Activated CD8-positive, alpha-beta memory T cell treated with anti-CD3 and anti-CD28 coated beads, Interleukin-2, amount 10 ng/mL, durations not matched to agents 7 days and 5 days (primary cell): ENCODE measurements at regions not wholly inside any gene's neighbourhood (a gene's known extent, or its start where the extent isn't known, plus 50 kb on each side); places are given as distances from the start of the nearest gene placed in this dataset.

ENCODE experiments used
- ATAC-seq: fragments of 150-1000 bp; cut with Tn5 transposase; one replicate; pipeline ENCODE4 v1.10.0; 2021; ENCODE audit warnings: moderate library complexity
- CTCF ChIA-PET: fragments of 350-600 bp; sonication (Branson Sonifier 250); formaldehyde crosslinking; loops from one replicate; lab custom pipeline; 2021; ENCODE audit warnings: antibody characterized with exemption; lab: Charles Lee
- DNase-seq: peaks from one replicate; pipeline ENCODE4 v3.0.0-alpha.2; 2020
- H3K27ac Mint-ChIP-seq: one replicate; pipeline ENCODE4 v1.8.0; 2021; ENCODE audit warnings: mild to moderate bottlenecking, mixed read lengths
- H3K27me3 Mint-ChIP-seq: one replicate; pipeline ENCODE4 v1.8.0; 2021; ENCODE audit warnings: mixed read lengths
- H3K36me3 Mint-ChIP-seq: one replicate; pipeline ENCODE4 v1.8.0; 2021; ENCODE audit warnings: mild to moderate bottlenecking, mixed read lengths
- H3K4me1 Mint-ChIP-seq: one replicate; pipeline ENCODE4 v1.8.0; 2021; ENCODE audit warnings: mixed read lengths
- H3K4me3 Mint-ChIP-seq: one replicate; pipeline ENCODE4 v1.8.0; 2021; ENCODE audit warnings: mild to moderate bottlenecking, moderate library complexity, mixed read lengths
- H3K9me3 Mint-ChIP-seq: one replicate; pipeline ENCODE4 v1.8.0; 2022; ENCODE audit warnings: low read depth, mixed read lengths

DNA sequence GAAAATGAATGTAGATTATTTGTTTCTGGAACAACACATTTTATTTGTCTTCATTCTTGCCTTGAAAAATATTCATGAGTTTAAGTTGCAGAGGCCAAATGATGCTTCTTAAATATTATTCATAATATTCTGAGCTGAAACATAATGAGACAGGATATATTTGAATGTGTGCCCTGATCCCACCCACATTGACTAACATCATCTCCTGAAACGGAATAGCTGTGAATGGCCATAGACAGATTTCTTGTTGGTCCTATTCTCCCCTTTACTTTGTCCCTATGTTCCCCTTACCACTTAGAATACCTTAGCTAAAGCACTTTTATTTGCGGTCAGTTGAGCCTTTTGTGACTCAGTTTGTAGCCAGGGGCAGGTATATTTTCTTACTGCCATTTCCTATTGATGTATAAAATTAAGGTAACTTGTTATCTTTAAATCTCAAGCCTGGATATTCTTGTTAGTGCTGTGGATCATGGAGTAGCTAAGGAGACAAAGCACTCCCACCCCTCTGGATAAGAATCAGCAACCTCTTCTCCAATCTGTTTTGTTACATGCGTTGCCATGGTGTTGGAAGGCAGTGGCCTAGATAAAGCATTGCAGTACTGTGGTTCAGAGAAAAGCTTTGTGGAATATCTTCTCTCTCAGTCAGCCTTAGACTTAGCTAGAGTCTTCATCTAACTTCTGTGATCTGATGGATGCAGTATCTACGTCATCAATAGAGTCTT lies 478.5 kb upstream of the DEPDC1 start:
- CTCF ChIA-PET = no interaction called here

DNA sequence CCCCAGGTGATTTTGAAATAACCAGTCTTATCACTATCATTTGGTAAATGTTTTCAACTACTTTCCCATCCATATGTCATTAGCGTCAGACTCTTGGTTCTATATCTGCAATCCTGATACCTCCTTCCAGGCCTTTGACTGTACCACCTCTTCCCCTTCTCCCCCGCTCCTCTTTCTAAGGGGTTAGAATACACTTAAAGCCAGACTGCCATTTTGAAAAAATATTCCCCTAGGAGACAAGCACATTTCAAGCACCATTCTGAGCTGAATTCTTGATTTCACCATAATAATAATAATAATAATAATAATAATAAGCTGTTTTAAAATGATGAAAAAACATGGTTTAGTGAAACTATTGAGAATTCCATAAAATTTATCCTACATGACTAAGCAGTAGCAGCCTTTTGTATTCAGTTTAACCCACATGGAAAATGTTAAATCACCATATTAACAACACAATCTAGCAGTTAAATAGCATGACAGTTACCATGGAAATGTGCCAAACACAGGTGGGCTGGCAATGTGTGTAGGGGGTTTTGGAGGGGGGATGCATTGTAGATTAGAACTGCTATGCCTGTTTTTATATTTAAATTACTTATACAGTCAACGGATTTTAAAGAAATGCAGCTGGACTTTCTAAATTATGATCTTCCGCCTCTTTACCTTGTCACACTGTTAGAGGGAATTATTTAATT lies 480.2 kb upstream of the DEPDC1 start:
- H3K9me3 Mint-ChIP-seq = peaks cover 5% of the 10 kb centered on the region
- no peak overlapping the region for H3K4me3 Mint-ChIP-seq
- CTCF ChIA-PET = no interaction called here
- ATAC-seq (no peak), DNase-seq (no peak)
- H3K27ac Mint-ChIP-seq = no peak overlapping the region
- no peaks in the 10 kb centered on the region for H3K27me3 Mint-ChIP-seq
- no peaks in the 10 kb centered on the region for H3K36me3 Mint-ChIP-seq
- no peaks in the 10 kb centered on the region for H3K4me1 Mint-ChIP-seq

More for the DNA sequence above, 478.5 kb upstream of the DEPDC1 start:
- no peak for ATAC-seq
- Mint-ChIP-seq H3K36me3 (no peaks in the 10 kb centered on the region), H3K27ac (no peak overlapping the region), H3K9me3 (peaks cover 2% of the 10 kb centered on the region), H3K4me1 (no peaks in the 10 kb centered on the region), H3K27me3 (no peaks in the 10 kb centered on the region), H3K4me3 (no peak overlapping the region)
- DNase-seq = no peak

DNA sequence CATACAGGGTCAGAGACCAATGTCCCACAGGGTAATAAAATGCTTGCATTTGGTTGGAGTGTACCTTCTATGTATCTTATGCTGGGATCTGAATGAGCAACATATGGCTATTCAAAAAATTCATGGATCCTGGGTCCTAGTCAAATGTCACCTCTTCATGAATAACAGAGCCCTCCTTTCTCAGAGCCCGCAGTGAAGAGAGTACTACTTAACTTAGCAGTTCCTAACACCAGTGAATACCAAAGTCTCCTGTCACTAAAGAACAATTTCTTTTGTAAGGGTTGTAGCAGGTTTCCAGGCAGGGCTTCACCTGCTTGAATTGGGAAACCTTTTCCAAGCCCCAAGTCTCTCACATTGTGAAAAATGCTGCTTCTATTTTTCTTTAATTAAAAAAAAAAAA lies 483.0 kb upstream of the DEPDC1 start:
- H3K36me3 Mint-ChIP-seq = no peaks in the 10 kb centered on the region
- H3K27ac Mint-ChIP-seq = no peak overlapping the region
- H3K4me3 Mint-ChIP-seq = no peak overlapping the region
- ATAC-seq (no peak), DNase-seq (no peak)
- H3K4me1 Mint-ChIP-seq = no peaks in the 10 kb centered on the region
- no peaks in the 10 kb centered on the region for H3K27me3 Mint-ChIP-seq
- CTCF ChIA-PET = no interaction called here
- H3K9me3 Mint-ChIP-seq = peaks cover 7% of the 10 kb centered on the region

DNA sequence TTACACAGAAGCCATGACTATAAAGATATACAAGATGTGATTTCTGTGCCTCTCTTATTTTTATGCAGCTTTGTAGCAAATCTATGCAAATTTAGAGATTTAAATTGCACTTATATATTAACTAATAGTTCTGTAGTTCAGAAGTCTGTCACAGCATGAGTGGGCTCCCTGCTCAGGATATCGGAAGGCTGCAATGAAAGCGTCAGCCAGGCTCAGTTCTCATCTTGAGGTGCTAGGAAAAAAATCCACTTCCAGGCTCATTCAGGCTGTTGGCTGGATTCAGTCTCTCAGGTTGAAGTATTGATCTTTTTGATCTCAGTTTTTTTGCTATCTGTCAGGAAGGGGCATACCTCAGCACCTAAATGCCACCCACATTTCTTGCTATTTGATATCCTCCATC lies 487.4 kb upstream of the DEPDC1 start:
- H3K4me1 Mint-ChIP-seq = no peaks in the 10 kb centered on the region
- ATAC-seq (no peak), DNase-seq (no peak)
- H3K27me3 Mint-ChIP-seq = no peaks in the 10 kb centered on the region
- H3K9me3 Mint-ChIP-seq = peaks cover 11% of the 10 kb centered on the region
- CTCF ChIA-PET = no interaction called here
- no peaks in the 10 kb centered on the region for H3K36me3 Mint-ChIP-seq
- no peak overlapping the region for H3K4me3 Mint-ChIP-seq
- no peak overlapping the region for H3K27ac Mint-ChIP-seq

DNA sequence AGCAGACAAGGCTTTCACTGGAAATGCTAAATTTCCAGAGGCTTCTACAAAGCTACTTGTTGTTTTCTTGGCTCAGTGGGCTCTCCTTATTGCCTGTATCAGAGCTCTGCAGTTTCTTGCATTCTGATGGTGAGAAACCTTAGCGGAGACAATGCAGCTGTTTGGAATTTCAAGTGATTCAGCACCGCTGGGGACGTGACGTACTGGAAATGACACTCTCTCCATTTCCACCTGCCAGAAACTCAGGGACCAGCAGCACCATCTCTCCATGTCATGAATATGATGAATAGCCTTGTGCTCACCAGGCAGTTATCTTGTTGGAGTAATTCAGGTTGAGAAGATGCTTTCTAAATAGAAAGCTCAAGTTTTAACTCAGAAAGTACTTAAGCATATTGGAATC lies 497.2 kb upstream of the DEPDC1 start:
- Mint-ChIP-seq H3K9me3 (no peaks in the 10 kb centered on the region), H3K36me3 (no peaks in the 10 kb centered on the region), H3K4me3 (no peak overlapping the region), H3K4me1 (no peaks in the 10 kb centered on the region), H3K27ac (no peak overlapping the region), H3K27me3 (no peaks in the 10 kb centered on the region)
- ATAC-seq (no peak), DNase-seq (no peak)
- CTCF ChIA-PET = no interaction called here

DNA sequence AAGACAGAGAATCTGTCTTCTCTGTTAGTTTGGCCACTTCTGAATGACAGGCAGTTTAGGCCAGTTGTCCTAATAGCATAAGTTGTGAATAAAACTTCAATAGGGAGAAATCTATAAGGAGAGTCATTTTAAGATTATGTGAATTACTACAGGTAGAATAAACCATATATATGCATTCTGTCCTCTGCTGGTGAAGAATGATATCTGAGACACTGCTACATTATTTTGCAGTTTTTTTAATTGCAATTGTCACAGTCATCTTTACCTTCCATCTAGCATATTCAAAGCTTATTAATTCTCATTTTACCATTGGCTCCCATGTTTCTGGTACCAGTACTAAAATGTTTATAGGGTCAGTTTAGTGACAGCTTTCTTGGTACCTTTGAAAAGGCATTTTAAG lies 519.6 kb upstream of the DEPDC1 start:
- Mint-ChIP-seq H3K4me3 (no peak overlapping the region), H3K27ac (no peak overlapping the region)
- no peak for DNase-seq

DNA sequence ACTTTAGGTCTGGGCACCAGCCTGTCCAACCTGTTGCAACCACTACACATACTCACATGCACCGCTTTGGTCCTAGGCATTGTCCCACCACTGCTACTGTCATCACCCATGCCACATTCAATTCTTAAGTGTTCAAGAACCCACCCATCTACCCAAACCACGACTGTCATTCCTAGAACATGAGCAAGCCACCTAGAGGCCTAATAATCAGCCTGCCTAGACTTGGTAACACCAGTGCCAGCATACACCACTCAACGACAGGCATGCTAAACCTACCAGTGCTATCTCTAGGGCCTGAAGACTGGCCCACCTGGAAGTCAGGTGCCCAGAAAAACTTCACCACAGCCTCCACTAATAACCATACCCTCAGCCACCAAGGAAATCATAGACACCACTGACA lies 532.8 kb upstream of the DEPDC1 start:
- CTCF ChIA-PET = no interaction called here

More for the DNA sequence above, 519.6 kb upstream of the DEPDC1 start:
- Mint-ChIP-seq H3K9me3 (peaks cover 6% of the 10 kb centered on the region), H3K4me1 (no peaks in the 10 kb centered on the region), H3K27me3 (no peaks in the 10 kb centered on the region), H3K36me3 (no peaks in the 10 kb centered on the region)
- CTCF ChIA-PET = no interaction called here
- no peak for ATAC-seq

DNA sequence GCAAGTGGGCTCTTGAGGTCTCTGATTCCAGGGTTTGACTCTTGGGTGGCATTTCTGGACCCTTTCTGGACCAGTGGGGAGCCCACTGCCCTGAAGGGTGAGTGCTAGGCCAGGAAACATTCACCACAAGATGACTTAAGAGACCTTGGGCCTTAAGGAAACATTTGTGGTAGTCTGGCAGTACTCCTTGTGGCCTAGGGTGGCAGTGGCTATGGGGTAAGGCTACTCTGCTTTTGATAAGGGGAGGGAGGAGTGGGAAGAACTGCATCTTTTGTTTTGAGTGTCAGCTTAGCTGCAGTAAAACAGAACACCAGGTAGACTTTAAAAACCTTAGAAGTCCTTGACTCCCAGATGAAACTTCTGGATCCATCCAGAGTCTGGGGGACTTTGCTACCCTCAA lies 529.3 kb upstream of the LRRC7 start:
- Mint-ChIP-seq H3K4me3 (no peak overlapping the region), H3K27ac (no peak overlapping the region), H3K9me3 (peaks cover 14% of the 10 kb centered on the region), H3K4me1 (no peaks in the 10 kb centered on the region), H3K27me3 (no peaks in the 10 kb centered on the region), H3K36me3 (no peaks in the 10 kb centered on the region)
- DNase-seq = no peak
- no peak for ATAC-seq
- CTCF ChIA-PET = no interaction called here

More for the DNA sequence above, 532.8 kb upstream of the DEPDC1 start:
- no peak overlapping the region for H3K27ac Mint-ChIP-seq
- DNase-seq (no peak), ATAC-seq (no peak)
- H3K27me3 Mint-ChIP-seq = no peaks in the 10 kb centered on the region
- peaks cover 16% of the 10 kb centered on the region for H3K9me3 Mint-ChIP-seq
- no peaks in the 10 kb centered on the region for H3K4me1 Mint-ChIP-seq
- H3K36me3 Mint-ChIP-seq = no peaks in the 10 kb centered on the region
- H3K4me3 Mint-ChIP-seq = no peak overlapping the region

DNA sequence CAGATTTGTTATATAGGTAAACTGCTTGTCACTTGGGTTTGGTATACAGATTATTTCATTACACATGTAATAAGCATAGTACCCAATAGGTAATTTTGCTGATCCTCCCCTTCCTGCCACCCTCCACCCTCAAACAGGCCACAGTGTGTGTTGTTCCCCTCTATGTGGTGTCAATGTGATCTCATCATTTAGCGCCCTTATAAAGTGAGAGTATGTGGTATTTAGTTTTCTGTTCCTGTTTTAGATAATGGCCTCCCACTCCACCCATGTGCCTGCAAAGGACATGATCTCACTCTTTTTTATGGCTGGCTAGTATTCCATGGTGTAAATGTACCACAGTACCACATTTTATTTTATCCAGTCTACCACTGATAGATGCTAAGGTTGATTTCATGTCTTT lies 522.1 kb upstream of the LRRC7 start:
- Mint-ChIP-seq H3K27ac (no peak overlapping the region), H3K4me1 (no peaks in the 10 kb centered on the region), H3K27me3 (no peaks in the 10 kb centered on the region), H3K36me3 (no peaks in the 10 kb centered on the region), H3K9me3 (peaks cover 3% of the 10 kb centered on the region), H3K4me3 (no peak overlapping the region)
- no peak for DNase-seq
- CTCF ChIA-PET = no interaction called here
- ATAC-seq = no peak

DNA sequence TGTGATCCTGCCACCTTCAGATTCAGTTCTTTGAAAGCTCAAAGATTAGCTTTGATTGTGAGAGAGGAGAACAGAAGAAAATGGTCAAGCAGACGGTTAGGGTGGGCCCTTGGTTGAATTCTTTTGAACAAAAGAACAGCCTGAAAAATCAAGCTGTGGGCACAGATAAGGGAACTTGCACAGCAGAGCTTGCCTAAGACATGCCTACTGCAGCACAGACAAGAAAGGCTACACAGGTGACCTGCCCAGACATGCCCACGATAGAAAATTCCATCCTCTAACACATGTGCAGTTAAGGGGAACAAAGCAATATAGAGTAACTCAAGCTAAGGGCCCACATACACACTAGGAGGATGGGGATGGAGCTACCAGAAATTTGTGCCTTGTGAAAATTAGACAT lies 512.5 kb upstream of the LRRC7 start:
- Mint-ChIP-seq H3K27me3 (no peaks in the 10 kb centered on the region), H3K27ac (no peak overlapping the region), H3K4me1 (no peaks in the 10 kb centered on the region), H3K4me3 (no peak overlapping the region), H3K36me3 (no peaks in the 10 kb centered on the region), H3K9me3 (peaks cover 4% of the 10 kb centered on the region)
- CTCF ChIA-PET = no interaction called here
- no peak for DNase-seq
- no peak for ATAC-seq

DNA sequence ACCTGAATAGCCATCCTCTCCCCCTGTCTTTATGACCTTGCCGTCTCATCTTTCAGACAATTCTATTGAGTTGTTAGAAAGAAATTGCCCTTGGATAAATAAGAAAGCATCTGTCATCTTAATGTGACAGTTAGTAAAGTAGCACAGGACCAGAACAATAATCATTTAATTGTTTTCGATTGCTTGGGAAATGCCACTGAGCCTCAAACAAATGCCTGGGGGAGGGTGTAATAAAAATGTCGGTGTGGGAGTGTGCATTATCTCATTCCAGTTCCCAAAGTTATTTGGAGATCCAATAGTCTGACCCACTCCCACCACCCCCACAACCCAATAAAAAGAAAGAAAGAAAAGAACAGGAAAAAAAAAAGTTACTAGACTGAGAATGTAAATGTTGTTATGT lies 509.3 kb upstream of the LRRC7 start:
- Mint-ChIP-seq H3K4me1 (no peaks in the 10 kb centered on the region), H3K27ac (no peak overlapping the region), H3K9me3 (peaks cover 2% of the 10 kb centered on the region), H3K4me3 (no peak overlapping the region), H3K36me3 (no peaks in the 10 kb centered on the region), H3K27me3 (no peaks in the 10 kb centered on the region)
- ATAC-seq (no peak), DNase-seq (no peak)
- CTCF ChIA-PET = no interaction called here

DNA sequence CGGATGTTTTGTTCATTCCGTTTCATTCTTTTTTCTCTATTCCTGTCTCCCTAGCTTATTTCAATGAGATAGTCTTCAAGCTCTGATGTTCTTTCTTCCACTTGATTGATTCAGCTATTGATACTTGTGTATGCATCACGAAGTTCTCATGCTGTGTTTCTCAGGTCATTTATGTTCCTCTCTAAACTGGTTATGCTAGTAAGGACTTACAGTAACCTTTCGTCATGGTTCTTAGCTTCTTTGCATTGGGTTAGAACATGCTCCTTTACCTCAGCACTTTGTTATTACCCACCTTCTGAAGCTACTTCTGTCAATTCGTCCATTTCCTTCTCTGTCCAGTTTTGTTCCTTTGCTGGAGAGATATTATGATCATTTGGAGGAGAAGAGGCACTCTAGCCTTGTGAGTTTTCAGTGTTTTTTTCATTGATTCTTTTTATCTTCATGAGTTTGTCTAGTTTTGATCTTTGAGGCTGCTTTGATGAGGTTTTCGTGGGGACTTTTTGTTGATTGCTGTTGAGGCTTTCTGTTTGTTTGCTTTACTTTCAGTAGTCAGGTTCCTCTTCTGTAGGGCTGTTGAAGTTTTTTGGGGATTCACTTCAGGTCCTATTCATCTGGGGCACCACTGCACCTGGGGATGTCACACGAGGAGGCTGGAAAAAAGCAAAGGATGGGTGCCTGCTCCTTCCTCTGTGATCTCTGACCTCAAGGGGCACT lies 496.9 kb upstream of the LRRC7 start:
- Mint-ChIP-seq H3K36me3 (no peaks in the 10 kb centered on the region), H3K27me3 (no peaks in the 10 kb centered on the region), H3K4me3 (no peak overlapping the region), H3K4me1 (no peaks in the 10 kb centered on the region), H3K9me3 (peaks cover 8% of the 10 kb centered on the region), H3K27ac (no peak overlapping the region)
- ATAC-seq (no peak), DNase-seq (no peak)
- CTCF ChIA-PET = no interaction called here

DNA sequence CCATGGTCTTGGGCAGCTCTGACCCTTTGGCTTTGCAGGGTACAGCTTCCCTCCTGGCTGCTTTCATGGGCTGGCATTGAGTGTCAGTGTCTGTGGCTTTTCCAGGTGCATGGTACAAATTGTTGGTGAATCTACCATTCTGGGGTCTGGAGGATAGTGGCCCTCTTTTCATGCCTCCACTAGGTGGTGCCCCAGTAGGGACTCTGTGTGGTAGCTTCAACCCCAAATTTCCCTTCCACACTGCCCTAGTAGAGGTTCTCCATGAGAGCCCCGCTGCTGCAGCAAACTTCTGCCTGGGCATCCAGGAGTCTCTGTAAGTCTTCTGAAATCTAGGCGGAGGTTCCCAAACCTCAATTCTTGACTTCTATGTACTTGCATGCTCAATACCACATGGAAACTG lies 494.5 kb upstream of the LRRC7 start:
- peaks cover 8% of the 10 kb centered on the region for H3K9me3 Mint-ChIP-seq
- no peak overlapping the region for H3K27ac Mint-ChIP-seq
- H3K4me1 Mint-ChIP-seq = no peaks in the 10 kb centered on the region
- no peaks in the 10 kb centered on the region for H3K36me3 Mint-ChIP-seq
- ATAC-seq (no peak), DNase-seq (no peak)
- H3K27me3 Mint-ChIP-seq = no peaks in the 10 kb centered on the region
- no peak overlapping the region for H3K4me3 Mint-ChIP-seq
- CTCF ChIA-PET = no interaction called here

DNA sequence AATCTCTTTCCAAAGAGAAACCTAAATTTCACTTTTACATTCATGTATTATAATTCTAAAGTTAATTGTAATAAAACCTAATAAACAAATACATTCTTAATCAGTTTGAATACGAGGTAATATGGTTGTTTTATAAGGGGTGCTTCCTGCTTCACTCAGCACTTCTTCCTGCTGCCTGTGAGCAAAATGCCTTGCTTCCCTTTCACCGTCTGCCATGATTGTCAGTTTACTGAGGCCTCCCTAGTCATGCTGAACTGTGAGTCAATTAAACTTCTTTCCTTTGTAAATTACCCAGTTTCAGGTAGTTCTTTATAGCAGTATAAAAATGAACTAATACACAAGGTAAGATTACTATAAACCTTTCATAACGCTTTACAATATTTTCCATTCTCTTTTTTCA lies 491.1 kb upstream of the LRRC7 start:
- peaks cover 7% of the 10 kb centered on the region for H3K9me3 Mint-ChIP-seq
- H3K4me3 Mint-ChIP-seq = no peak overlapping the region
- no peaks in the 10 kb centered on the region for H3K36me3 Mint-ChIP-seq
- H3K4me1 Mint-ChIP-seq = no peaks in the 10 kb centered on the region
- H3K27ac Mint-ChIP-seq = no peak overlapping the region
- ATAC-seq (no peak), DNase-seq (no peak)
- CTCF ChIA-PET = no interaction called here
- no peaks in the 10 kb centered on the region for H3K27me3 Mint-ChIP-seq
